ENCODE measurements at regions not wholly inside any gene's neighbourhood (a gene's known extent, or its start where the extent isn't known, plus 50 kb on each side); places are given as distances from the start of the nearest gene placed in this dataset.

DNA sequence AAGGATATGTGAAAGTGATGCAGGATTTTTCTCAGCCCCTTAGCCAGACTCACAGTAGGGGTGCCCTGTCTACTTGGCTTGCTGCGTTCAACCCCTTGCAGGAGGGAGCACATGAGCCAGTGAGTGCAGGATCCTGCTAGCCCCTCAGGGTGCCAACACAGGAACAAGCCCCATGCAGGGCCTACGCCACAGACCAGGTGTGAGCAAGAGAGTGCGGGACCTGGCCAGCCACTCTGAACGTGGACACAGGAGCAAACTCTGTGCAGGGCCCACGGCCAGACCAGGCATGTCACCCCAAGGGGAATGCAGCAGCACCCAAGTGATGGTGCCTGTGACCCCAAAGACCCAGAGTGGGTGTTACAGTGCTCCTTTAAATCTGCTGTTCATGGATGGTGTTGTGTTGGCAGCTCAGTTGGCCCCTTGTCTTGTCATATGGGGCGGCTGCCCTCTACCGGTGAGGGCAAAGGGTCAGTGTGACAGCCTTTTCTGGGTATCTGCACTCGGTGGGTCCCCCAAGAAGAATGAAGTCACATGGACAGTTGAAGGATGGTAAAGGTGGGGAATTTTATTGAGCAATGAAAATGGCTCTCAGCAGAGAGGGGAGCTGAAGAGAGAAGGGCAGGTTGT is 188.4 kb upstream of the MAOA start:
- H3K4me3 ChIP-seq (ENCODE audit: control insufficient read depth in 1 of 2, extremely low read depth in 1 of 2, low read length in 1 of 2) = no peak overlapping the region
- no peak overlapping the region for H3K27ac Mint-ChIP-seq
- CTCF ChIA-PET = interaction anchor here in 1 of 2 donors (0.6 kb wide), 1 partner anchor 419 kb away, joined by 5 read pairs; no protein-coding TSS in a partner anchor

DNA sequence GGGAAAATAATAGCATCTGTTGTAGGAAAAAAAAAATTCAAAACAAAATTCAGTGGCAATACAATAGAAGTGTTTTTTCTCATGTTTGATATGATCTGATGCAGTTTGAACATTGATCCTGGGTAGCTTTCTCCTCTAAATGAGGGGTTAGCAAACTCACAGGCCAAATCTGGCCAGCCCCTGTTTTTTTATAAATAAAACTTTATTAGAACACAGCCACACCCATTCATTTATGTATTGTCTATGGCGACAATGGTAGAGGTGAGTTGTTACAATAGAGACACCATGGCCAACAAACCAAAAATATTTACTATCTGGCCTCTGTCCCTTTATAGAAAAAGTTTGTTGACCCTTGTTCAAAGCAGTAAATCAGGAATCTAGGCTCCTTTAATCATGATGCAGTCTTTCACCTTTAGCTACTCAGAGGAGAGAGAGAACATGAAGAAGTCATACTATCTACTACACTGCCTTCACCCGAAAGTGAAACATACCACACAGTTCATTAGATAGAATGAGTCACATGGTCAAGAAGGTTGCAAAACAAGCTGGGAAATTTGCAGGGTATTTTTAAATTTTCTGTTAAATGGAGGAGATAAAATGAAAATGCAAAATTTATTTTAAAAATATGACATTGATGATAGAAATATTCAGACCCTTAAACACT is 186.6 kb upstream of the MAOA start:
- Histone ChIP-seq H3K4me1 (ENCODE audit: control insufficient read depth in 1 of 2, extremely low read depth in 1 of 2, insufficient read depth in 2 of 2, low read length in 2 of 2) (no peaks in the 10 kb centered on the region), H3K27me3 (replicated peaks in 1 of 2; ENCODE audit: control insufficient read depth in 2 of 2, extremely low read depth in 1 of 2, insufficient read depth in 2 of 2, low read length in 1 of 2) (no peaks in the 10 kb centered on the region), H3K9me3 (no peaks in the 10 kb centered on the region), H3K27ac (ENCODE audit: low read length) (no peak overlapping the region), H3K36me3 (ENCODE audit: control insufficient read depth in 2 of 2, extremely low read depth in 1 of 2, insufficient read depth in 1 of 2, low read length in 1 of 2) (no peaks in the 10 kb centered on the region), H3K4me3 (ENCODE audit: control insufficient read depth in 1 of 2, extremely low read depth in 1 of 2, low read length in 1 of 2) (no peak overlapping the region)
- H3K36me3 Mint-ChIP-seq = no peaks in the 10 kb centered on the region
- no peak for ATAC-seq (replicated peaks in 1 of 4)
- ChIA-PET POLR2A (no interaction called here), CTCF (no interaction called here)
- no CpG with 5 or more reads among the region's 2 CpGs for WGBS (ENCODE audit: insufficient coverage)
- H3K4me1 Mint-ChIP-seq = peaks cover 3 to 8% (median 6%) of the 10 kb centered on the region in 3 donors
- peaks cover 0 to 4% of the 10 kb centered on the region in 2 donors for H3K27me3 Mint-ChIP-seq
- H3K27ac Mint-ChIP-seq = no peak overlapping the region
- no peak for DNase-seq
- no peaks in the 10 kb centered on the region for H3K9me3 Mint-ChIP-seq
- no peak overlapping the region for H3K4me3 Mint-ChIP-seq

More for the DNA sequence above, 188.4 kb upstream of the MAOA start:
- ATAC-seq (replicated peaks in 1 of 4) = no peak
- H3K9me3 ChIP-seq = no peaks in the 10 kb centered on the region
- peaks cover 3 to 8% (median 6%) of the 10 kb centered on the region in 3 donors for H3K4me1 Mint-ChIP-seq
- DNase-seq = peak in 1 of 35 experiments; percentile 11
- POLR2A ChIA-PET = no interaction called here
- no peaks in the 10 kb centered on the region for H3K9me3 Mint-ChIP-seq
- H3K4me3 Mint-ChIP-seq = no peak overlapping the region
- WGBS (ENCODE audit: insufficient coverage) = 93% methylated on average over 3 of the region's 8 CpGs
- no peak overlapping the region for H3K27ac ChIP-seq (ENCODE audit: low read length)
- no peaks in the 10 kb centered on the region for H3K36me3 ChIP-seq (ENCODE audit: control insufficient read depth in 2 of 2, extremely low read depth in 1 of 2, insufficient read depth in 1 of 2, low read length in 1 of 2)
- no peaks in the 10 kb centered on the region for H3K4me1 ChIP-seq (ENCODE audit: control insufficient read depth in 1 of 2, extremely low read depth in 1 of 2, insufficient read depth in 2 of 2, low read length in 2 of 2)
- H3K27me3 ChIP-seq (replicated peaks in 1 of 2; ENCODE audit: control insufficient read depth in 2 of 2, extremely low read depth in 1 of 2, insufficient read depth in 2 of 2, low read length in 1 of 2) = no peaks in the 10 kb centered on the region
- peaks cover 0 to 12% of the 10 kb centered on the region in 2 donors for H3K27me3 Mint-ChIP-seq
- H3K36me3 Mint-ChIP-seq = no peaks in the 10 kb centered on the region

GRCh38 chrX:43474321-43474720 is 181.8 kb upstream of the MAOA start:
- Histone ChIP-seq H3K27ac (ENCODE audit: low read length) (no peak overlapping the region), H3K9me3 (no peaks in the 10 kb centered on the region), H3K27me3 (replicated peaks in 1 of 2; ENCODE audit: control insufficient read depth in 2 of 2, extremely low read depth in 1 of 2, insufficient read depth in 2 of 2, low read length in 1 of 2) (no peaks in the 10 kb centered on the region), H3K4me1 (ENCODE audit: control insufficient read depth in 1 of 2, extremely low read depth in 1 of 2, insufficient read depth in 2 of 2, low read length in 2 of 2) (no peaks in the 10 kb centered on the region), H3K4me3 (ENCODE audit: control insufficient read depth in 1 of 2, extremely low read depth in 1 of 2, low read length in 1 of 2) (no peak overlapping the region), H3K36me3 (ENCODE audit: control insufficient read depth in 2 of 2, extremely low read depth in 1 of 2, insufficient read depth in 1 of 2, low read length in 1 of 2) (no peaks in the 10 kb centered on the region)
- WGBS (ENCODE audit: insufficient coverage) = no CpG with 5 or more reads among the region's 2 CpGs
- ATAC-seq (replicated peaks in 1 of 4) = no peak
- ChIA-PET POLR2A (no interaction called here), CTCF (no interaction called here)
- Mint-ChIP-seq H3K27me3 (peaks cover 0 to 6% of the 10 kb centered on the region in 2 donors), H3K4me1 (peaks cover 0 to 3% (median 0%) of the 10 kb centered on the region in 3 donors), H3K4me3 (no peak overlapping the region), H3K27ac (no peak overlapping the region), H3K9me3 (no peaks in the 10 kb centered on the region), H3K36me3 (no peaks in the 10 kb centered on the region)
- no peak for DNase-seq

DNA sequence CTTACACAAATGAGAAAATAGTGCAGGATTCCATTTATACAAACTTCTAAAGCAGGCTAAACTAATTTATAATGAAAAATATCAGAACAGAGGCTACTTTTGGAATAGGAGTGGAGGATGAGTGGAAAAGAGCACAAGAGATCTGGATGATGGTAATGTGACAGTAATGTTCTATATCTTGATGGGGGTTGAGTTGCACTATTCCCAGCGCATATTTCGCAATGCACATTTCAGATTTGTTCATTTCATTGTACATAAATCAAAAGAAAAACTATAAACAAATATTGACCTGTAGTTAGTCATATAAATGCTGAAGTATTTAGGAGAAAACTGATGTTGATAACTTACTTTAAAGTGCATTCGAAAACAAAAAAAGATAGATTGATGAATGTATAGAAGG is 177.0 kb upstream of the MAOA start:
- Histone ChIP-seq H3K27me3 (replicated peaks in 1 of 2; ENCODE audit: control insufficient read depth in 2 of 2, extremely low read depth in 1 of 2, insufficient read depth in 2 of 2, low read length in 1 of 2) (no peaks in the 10 kb centered on the region), H3K4me1 (ENCODE audit: control insufficient read depth in 1 of 2, extremely low read depth in 1 of 2, insufficient read depth in 2 of 2, low read length in 2 of 2) (no peaks in the 10 kb centered on the region), H3K9me3 (no peaks in the 10 kb centered on the region), H3K36me3 (ENCODE audit: control insufficient read depth in 2 of 2, extremely low read depth in 1 of 2, insufficient read depth in 1 of 2, low read length in 1 of 2) (no peaks in the 10 kb centered on the region), H3K27ac (ENCODE audit: low read length) (no peak overlapping the region), H3K4me3 (ENCODE audit: control insufficient read depth in 1 of 2, extremely low read depth in 1 of 2, low read length in 1 of 2) (no peak overlapping the region)
- Mint-ChIP-seq H3K36me3 (no peaks in the 10 kb centered on the region), H3K4me3 (no peak overlapping the region), H3K4me1 (peaks cover 0 to 6% (median 3%) of the 10 kb centered on the region in 3 donors), H3K27ac (no peak overlapping the region), H3K27me3 (peaks cover 2 to 21% of the 10 kb centered on the region in 2 donors), H3K9me3 (no peaks in the 10 kb centered on the region)
- ChIA-PET POLR2A (no interaction called here), CTCF (no interaction called here)
- no CpG with 5 or more reads among the region's 3 CpGs for WGBS (ENCODE audit: insufficient coverage)
- DNase-seq (no peak), ATAC-seq (replicated peaks in 1 of 4) (no peak)

GRCh38 chrX:43479850-43480249 is 176.2 kb upstream of the MAOA start:
- peaks cover 0 to 6% (median 3%) of the 10 kb centered on the region in 3 donors for H3K4me1 Mint-ChIP-seq
- H3K27me3 ChIP-seq (replicated peaks in 1 of 2; ENCODE audit: control insufficient read depth in 2 of 2, extremely low read depth in 1 of 2, insufficient read depth in 2 of 2, low read length in 1 of 2) = no peaks in the 10 kb centered on the region
- H3K27me3 Mint-ChIP-seq = peaks cover 2 to 21% of the 10 kb centered on the region in 2 donors
- no peak overlapping the region for H3K27ac ChIP-seq (ENCODE audit: low read length)
- H3K9me3 ChIP-seq = no peaks in the 10 kb centered on the region
- H3K4me3 ChIP-seq (ENCODE audit: control insufficient read depth in 1 of 2, extremely low read depth in 1 of 2, low read length in 1 of 2) = no peak overlapping the region
- ATAC-seq (replicated peaks in 1 of 4) (no peak), DNase-seq (no peak)
- no peaks in the 10 kb centered on the region for H3K4me1 ChIP-seq (ENCODE audit: control insufficient read depth in 1 of 2, extremely low read depth in 1 of 2, insufficient read depth in 2 of 2, low read length in 2 of 2)
- CTCF ChIA-PET = no interaction called here
- no CpG with 5 or more reads among the region's 4 CpGs for WGBS (ENCODE audit: insufficient coverage)
- no peaks in the 10 kb centered on the region for H3K36me3 ChIP-seq (ENCODE audit: control insufficient read depth in 2 of 2, extremely low read depth in 1 of 2, insufficient read depth in 1 of 2, low read length in 1 of 2)
- POLR2A ChIA-PET = no interaction called here
- H3K27ac Mint-ChIP-seq = peak overlapping the region in 1 of 2 donors; percentile 36
- H3K4me3 Mint-ChIP-seq = no peak overlapping the region
- no peaks in the 10 kb centered on the region for H3K9me3 Mint-ChIP-seq
- no peaks in the 10 kb centered on the region for H3K36me3 Mint-ChIP-seq

DNA sequence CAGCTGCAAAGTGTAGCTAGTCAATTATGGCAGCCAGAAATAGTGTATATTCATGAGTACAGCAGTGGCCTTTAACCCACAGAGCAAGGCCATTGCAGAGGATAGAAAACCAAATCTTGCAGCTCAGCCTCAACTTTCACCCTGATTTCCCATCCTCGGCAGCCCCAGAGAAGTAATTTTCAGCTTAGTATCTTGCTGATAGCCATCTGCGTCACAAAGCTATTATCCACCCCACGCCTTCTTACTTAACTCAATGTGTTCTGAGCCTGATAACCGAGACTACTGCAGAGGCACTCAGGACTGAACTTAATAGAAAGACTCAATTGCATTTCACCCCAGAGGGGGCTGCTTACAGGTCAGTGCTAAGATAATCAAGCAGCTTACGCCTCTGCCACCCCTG is 174.5 kb upstream of the MAOA start:
- H3K36me3 ChIP-seq (ENCODE audit: control insufficient read depth in 2 of 2, extremely low read depth in 1 of 2, insufficient read depth in 1 of 2, low read length in 1 of 2) = no peaks in the 10 kb centered on the region
- ATAC-seq (replicated peaks in 1 of 4) = no peak
- no peak overlapping the region for H3K4me3 ChIP-seq (ENCODE audit: control insufficient read depth in 1 of 2, extremely low read depth in 1 of 2, low read length in 1 of 2)
- ChIA-PET CTCF (no interaction called here), POLR2A (no interaction called here)
- no peaks in the 10 kb centered on the region for H3K4me1 ChIP-seq (ENCODE audit: control insufficient read depth in 1 of 2, extremely low read depth in 1 of 2, insufficient read depth in 2 of 2, low read length in 2 of 2)
- H3K9me3 Mint-ChIP-seq = no peaks in the 10 kb centered on the region
- no peak overlapping the region for H3K27ac ChIP-seq (ENCODE audit: low read length)
- H3K27ac Mint-ChIP-seq = no peak overlapping the region
- no peak for DNase-seq
- H3K27me3 ChIP-seq (replicated peaks in 1 of 2; ENCODE audit: control insufficient read depth in 2 of 2, extremely low read depth in 1 of 2, insufficient read depth in 2 of 2, low read length in 1 of 2) = no peaks in the 10 kb centered on the region
- H3K36me3 Mint-ChIP-seq = no peaks in the 10 kb centered on the region
- H3K4me3 Mint-ChIP-seq = no peak overlapping the region
- H3K4me1 Mint-ChIP-seq = peaks cover 0 to 6% (median 3%) of the 10 kb centered on the region in 3 donors
- no CpG with 5 or more reads among the region's 5 CpGs for WGBS (ENCODE audit: insufficient coverage)
- no peaks in the 10 kb centered on the region for H3K9me3 ChIP-seq
- H3K27me3 Mint-ChIP-seq = peaks cover 2 to 25% of the 10 kb centered on the region in 2 donors

All from T-cell (primary cell).